IPS-NIHi7 (cell line): ENCODE measurements at regions not wholly inside any gene's neighbourhood (a gene's known extent, or its start where the extent isn't known, plus 50 kb on each side); places are given as distances from the start of the nearest gene placed in this dataset.
A peak's percentile ranks its signal among the peaks of the same experiment; 100 is the strongest.
"Not testable (repeated sequence)": the region's sequence is repeated elsewhere in the genome, so short reads cannot be mapped to it uniquely, and the experiment has no call there.

Experiments used
- DNase-seq: peaks from one replicate; pipeline ENCODE4 v3.0.0; 2012; ENCODE audit warnings: mixed read lengths; ENCODE audit errors: extremely low spot score

GRCh38 chr10:120048391-120048790 lies 155.9 kb downstream of the SEC23IP start:
- DNase-seq: no peak

- no peak for DNase-seq
Observed at GRCh38 chr10:120051671-120052070, 159.1 kb downstream of the SEC23IP start.

GRCh38 chr10:120052964-120053702 lies 160.6 kb downstream of the SEC23IP start:
- no peak for DNase-seq

GRCh38 chr10:120059790-120060189 lies 167.3 kb downstream of the SEC23IP start:
- not testable (repeated sequence) for DNase-seq

GRCh38 chr10:120067427-120067826 lies 174.9 kb downstream of the SEC23IP start:
- no peak for DNase-seq

GRCh38 chr10:120069700-120070099 lies 177.2 kb downstream of the SEC23IP start:
- DNase-seq: no peak

- no peak for DNase-seq
Observed at GRCh38 chr10:120075349-120075748, 182.8 kb downstream of the SEC23IP start.

GRCh38 chr10:120076996-120077706 lies 184.6 kb downstream of the SEC23IP start:
- no peak for DNase-seq

- no peak for DNase-seq
Observed at GRCh38 chr10:120077707-120078492, 185.4 kb downstream of the SEC23IP start.

- DNase-seq: no peak
Observed at GRCh38 chr10:120085096-120085796, 192.7 kb downstream of the SEC23IP start.

- DNase-seq: no peak
Observed at GRCh38 chr10:120086066-120086465, 193.5 kb downstream of the SEC23IP start.

GRCh38 chr10:120087109-120087508 lies 194.6 kb downstream of the SEC23IP start:
- no peak for DNase-seq

- DNase-seq: no peak
Observed at GRCh38 chr10:120095875-120096274, 203.3 kb downstream of the SEC23IP start.

- no peak for DNase-seq
Observed at GRCh38 chr10:120097766-120098165, 205.2 kb downstream of the SEC23IP start.

- DNase-seq: peak; percentile 32
Observed at GRCh38 chr10:120098232-120098930, 205.9 kb downstream of the SEC23IP start.

- DNase-seq: no peak
Observed at GRCh38 chr10:120103738-120104560, 211.4 kb downstream of the SEC23IP start.

GRCh38 chr10:120105001-120105400 lies 212.5 kb downstream of the SEC23IP start:
- DNase-seq: no peak

- no peak for DNase-seq
Observed at GRCh38 chr10:120105492-120105891, 213.0 kb downstream of the SEC23IP start.

GRCh38 chr10:120108916-120109315 lies 216.4 kb downstream of the SEC23IP start:
- DNase-seq: no peak

GRCh38 chr10:120109725-120110124 lies 217.2 kb downstream of the SEC23IP start:
- not testable (repeated sequence) for DNase-seq
